ENCODE measurements at regions not wholly inside any gene's neighbourhood (a gene's known extent, or its start where the extent isn't known, plus 50 kb on each side); places are given as distances from the start of the nearest gene placed in this dataset.

DNA sequence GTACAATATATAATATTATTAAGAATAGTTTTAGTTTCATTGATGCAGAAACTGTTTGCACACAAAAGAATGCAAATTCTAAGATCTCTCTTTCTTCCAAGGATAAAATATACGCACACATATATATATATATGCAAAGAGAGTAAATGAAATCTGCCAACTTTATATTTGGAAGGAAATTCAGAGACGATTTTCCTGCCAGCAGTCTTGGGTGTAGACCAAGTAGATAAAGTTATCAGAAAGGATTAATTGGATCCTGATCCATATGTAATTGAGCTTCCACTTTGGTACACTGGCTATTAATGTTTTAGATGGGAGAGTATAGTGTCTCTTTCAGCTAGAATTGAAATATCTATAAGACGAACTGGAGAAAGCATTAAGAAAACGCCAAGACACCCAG is 295.4 kb upstream of the IL12A start:
- peaks cover 15% of the 10 kb centered on the region for H3K36me3 Mint-ChIP-seq (ENCODE audit: low read depth)
- no peak for DNase-seq
- H3K27ac Mint-ChIP-seq, result no peak overlapping the region
- peaks cover 5% of the 10 kb centered on the region; the same call in 1 of the 2 replicates for H3K27me3 Mint-ChIP-seq (ENCODE audit: insufficient read depth)
- peaks cover 16% of the 10 kb centered on the region for H3K9me3 Mint-ChIP-seq
- TF ChIP-seq CTCF (IDR thresholded peaks at IDR 0.05), result no peak
- H3K4me3 Mint-ChIP-seq, result no peak overlapping the region
- H3K4me1 Mint-ChIP-seq (ENCODE audit: low read depth), result no peaks in the 10 kb centered on the region

DNA sequence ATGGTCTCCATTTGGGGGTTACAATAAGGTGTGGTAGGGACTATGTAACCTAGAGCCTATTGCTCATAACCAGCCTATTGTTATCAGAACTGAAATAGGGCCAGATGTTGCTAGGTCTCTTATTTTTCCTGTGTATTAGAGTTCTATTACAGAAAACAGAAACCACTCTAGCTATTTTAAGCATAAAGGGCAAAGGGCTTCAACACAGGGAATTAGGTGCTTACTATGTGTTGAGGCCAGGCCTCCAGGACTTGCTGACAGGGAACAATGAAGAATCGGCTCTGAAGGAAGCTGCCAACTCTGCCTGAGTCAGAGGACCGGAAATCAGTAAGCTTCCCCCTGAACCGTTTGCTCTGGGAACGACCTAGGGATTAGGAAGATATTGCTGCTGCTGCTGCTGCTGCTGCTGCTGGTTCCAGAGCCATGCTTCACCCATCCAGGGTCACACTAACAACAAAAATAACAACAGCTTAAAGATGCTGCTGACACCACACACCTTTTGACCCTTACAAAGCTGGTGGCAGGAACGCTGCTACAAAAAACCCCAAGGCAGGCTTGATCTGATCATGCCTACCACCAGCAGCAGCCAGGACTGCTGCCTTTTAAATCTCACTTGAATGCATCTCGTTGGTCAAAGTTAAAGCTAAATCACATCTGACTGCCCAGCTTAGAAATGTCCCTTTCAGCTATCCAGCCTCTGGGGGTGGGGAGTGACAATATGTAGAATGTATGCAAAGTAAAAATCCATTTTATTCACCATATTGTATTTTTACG is 276.9 kb upstream of the IL12A start:
- no peak for TF ChIP-seq CTCF (IDR thresholded peaks at IDR 0.05)
- no peaks in the 10 kb centered on the region for H3K36me3 Mint-ChIP-seq (ENCODE audit: low read depth)
- peak overlapping the region; percentile 55 for H3K4me3 Mint-ChIP-seq
- peak overlapping the region; percentile 94 for H3K27ac Mint-ChIP-seq
- H3K4me1 Mint-ChIP-seq (ENCODE audit: low read depth), result peaks cover 28% of the 10 kb centered on the region
- no peaks in the 10 kb centered on the region for H3K9me3 Mint-ChIP-seq
- H3K27me3 Mint-ChIP-seq (ENCODE audit: insufficient read depth), result no peaks in the 10 kb centered on the region
- peak; percentile 78 for DNase-seq

GRCh38 chr3:159721324-159721723 is 267.3 kb upstream of the IL12A start:
- Mint-ChIP-seq H3K4me3 (no peak overlapping the region), H3K27ac (no peak overlapping the region), H3K36me3 (ENCODE audit: low read depth) (peaks cover 10% of the 10 kb centered on the region; the same call in 1 of the 2 replicates), H3K27me3 (ENCODE audit: insufficient read depth) (no peaks in the 10 kb centered on the region), H3K9me3 (no peaks in the 10 kb centered on the region), H3K4me1 (ENCODE audit: low read depth) (peaks cover 54% of the 10 kb centered on the region)
- no peak for TF ChIP-seq CTCF (IDR thresholded peaks at IDR 0.05)
- DNase-seq, result no peak

GRCh38 chr3:159723295-159723694 is 265.3 kb upstream of the IL12A start:
- no peak for DNase-seq
- no peaks in the 10 kb centered on the region for H3K27me3 Mint-ChIP-seq (ENCODE audit: insufficient read depth)
- H3K27ac Mint-ChIP-seq, result no peak overlapping the region

DNA sequence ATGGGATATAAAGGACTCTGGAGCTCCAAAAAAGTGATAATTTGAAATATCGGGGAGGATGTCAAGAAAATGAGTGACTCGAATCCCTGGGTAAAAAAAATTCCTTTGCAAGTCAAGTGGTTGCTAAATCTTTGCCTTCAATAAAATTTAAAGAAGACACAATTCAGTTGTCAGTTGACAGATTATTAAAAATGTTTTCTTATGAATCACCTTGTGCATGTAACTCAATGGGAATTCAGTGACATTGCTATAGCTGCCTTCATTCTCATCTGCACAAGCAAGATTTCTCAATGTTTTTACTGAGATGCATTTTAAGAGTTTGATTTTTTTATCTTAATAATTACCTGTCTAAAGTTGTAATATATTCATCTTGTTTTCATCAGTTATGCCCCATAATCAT is 264.0 kb upstream of the IL12A start:
- TF ChIP-seq CTCF (IDR thresholded peaks at IDR 0.05), result no peak
- H3K27me3 Mint-ChIP-seq (ENCODE audit: insufficient read depth), result no peaks in the 10 kb centered on the region
- peaks cover 76% of the 10 kb centered on the region for H3K4me1 Mint-ChIP-seq (ENCODE audit: low read depth)
- H3K4me3 Mint-ChIP-seq, result peak overlapping the region; percentile 23; the same call in 1 of the 2 replicates
- peak overlapping the region; percentile 52; the same call in 1 of the 2 replicates for H3K27ac Mint-ChIP-seq
- H3K36me3 Mint-ChIP-seq (ENCODE audit: low read depth), result no peaks in the 10 kb centered on the region
- H3K9me3 Mint-ChIP-seq, result no peaks in the 10 kb centered on the region
- DNase-seq, result peak; percentile 35

More at GRCh38 chr3:159723295-159723694, 265.3 kb upstream of the IL12A start:
- Mint-ChIP-seq H3K4me3 (no peak overlapping the region), H3K4me1 (ENCODE audit: low read depth) (peaks cover 74% of the 10 kb centered on the region), H3K9me3 (no peaks in the 10 kb centered on the region), H3K36me3 (ENCODE audit: low read depth) (peaks cover 7% of the 10 kb centered on the region; the same call in 1 of the 2 replicates)
- TF ChIP-seq CTCF (IDR thresholded peaks at IDR 0.05), result no peak

All from HFFc6 (cell line).